Colonic mucosa (tissue), 4 donors: ENCODE measurements at regions not wholly inside any gene's neighbourhood (a gene's known extent, or its start where the extent isn't known, plus 50 kb on each side); places are given as distances from the start of the nearest gene placed in this dataset.

Experiments
- DNase-seq: peaks from one replicate; pipeline ENCODE4 v3.0.0-alpha.2; 2020
- H3K27ac ChIP-seq: fragments of 200-600 bp; one replicate; pipeline ENCODE4 v1.8.0; 2021
- H3K27me3 ChIP-seq: fragments of 200-600 bp; one replicate; pipeline ENCODE4 v1.8.0; 2021
- H3K36me3 ChIP-seq: fragments of 200-600 bp; one replicate; pipeline ENCODE4 v1.8.0; 2021
- H3K4me1 ChIP-seq: fragments of 200-600 bp; one replicate; pipeline ENCODE4 v1.8.0; 2021; ENCODE audit warnings: mild to moderate bottlenecking
- H3K4me3 ChIP-seq: fragments of 200-600 bp; one replicate; pipeline ENCODE4 v1.8.0; 2021
- H3K9ac ChIP-seq, 2 donors: one replicate each; pipeline ENCODE4 v1.7.0; 2013; ENCODE audit warnings: control low read depth in 2 of 2, low read depth in 2 of 2, low read length in 2 of 2
- H3K9me3 ChIP-seq: fragments of 200-600 bp; one replicate; pipeline ENCODE4 v1.8.0; 2021
- intact Hi-C: fragments of 100-400 bp; cut with DNase I; formaldehyde crosslinking; loops from one replicate; pipeline ENCODE4 v1.14.1; 2022
- TF ChIP-seq, protein P1 (sequence below): fragments of 200-600 bp; IDR thresholded peaks from one replicate; pipeline ENCODE4 v1.8.0; 2022; ENCODE audit warnings: antibody characterized with exemption, mild to moderate bottlenecking
- donor health status: healthy.
- donor health status: DM: no; HTN: no; CAD: no.
- donor health status: DM: no; HTN: no; CAD: no.

DNA sequence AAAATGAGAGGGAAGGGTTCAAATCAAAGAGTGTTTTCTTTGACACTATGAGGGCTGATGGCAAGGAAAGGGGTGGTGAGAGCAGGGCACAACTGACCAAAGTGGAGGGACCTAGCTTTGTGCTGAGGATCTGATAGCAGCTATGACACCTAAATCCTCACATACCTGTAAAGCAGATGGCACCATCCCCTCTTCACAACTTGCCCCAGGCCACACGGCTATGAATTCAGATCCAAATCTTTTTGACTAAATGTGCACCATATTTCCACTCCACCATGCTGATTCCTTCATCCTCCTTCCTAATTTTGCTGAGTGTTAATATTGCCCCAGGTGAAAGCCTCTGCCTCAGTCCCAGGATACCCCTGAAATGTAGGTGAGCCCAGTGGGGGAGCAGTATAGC is 385.7 kb downstream of the PLPP3 start:
- H3K27ac ChIP-seq = no peak overlapping the region
- no peak overlapping the region for H3K4me3 ChIP-seq
- H3K4me1 ChIP-seq = no peaks in the 10 kb centered on the region
- DNase-seq = no peak
- no peaks in the 10 kb centered on the region for H3K27me3 ChIP-seq
- no peaks in the 10 kb centered on the region for H3K9me3 ChIP-seq
- TF ChIP-seq, protein P1, sequence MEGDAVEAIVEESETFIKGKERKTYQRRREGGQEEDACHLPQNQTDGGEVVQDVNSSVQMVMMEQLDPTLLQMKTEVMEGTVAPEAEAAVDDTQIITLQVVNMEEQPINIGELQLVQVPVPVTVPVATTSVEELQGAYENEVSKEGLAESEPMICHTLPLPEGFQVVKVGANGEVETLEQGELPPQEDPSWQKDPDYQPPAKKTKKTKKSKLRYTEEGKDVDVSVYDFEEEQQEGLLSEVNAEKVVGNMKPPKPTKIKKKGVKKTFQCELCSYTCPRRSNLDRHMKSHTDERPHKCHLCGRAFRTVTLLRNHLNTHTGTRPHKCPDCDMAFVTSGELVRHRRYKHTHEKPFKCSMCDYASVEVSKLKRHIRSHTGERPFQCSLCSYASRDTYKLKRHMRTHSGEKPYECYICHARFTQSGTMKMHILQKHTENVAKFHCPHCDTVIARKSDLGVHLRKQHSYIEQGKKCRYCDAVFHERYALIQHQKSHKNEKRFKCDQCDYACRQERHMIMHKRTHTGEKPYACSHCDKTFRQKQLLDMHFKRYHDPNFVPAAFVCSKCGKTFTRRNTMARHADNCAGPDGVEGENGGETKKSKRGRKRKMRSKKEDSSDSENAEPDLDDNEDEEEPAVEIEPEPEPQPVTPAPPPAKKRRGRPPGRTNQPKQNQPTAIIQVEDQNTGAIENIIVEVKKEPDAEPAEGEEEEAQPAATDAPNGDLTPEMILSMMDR = no peak
- no peak overlapping the region for H3K9ac ChIP-seq
- H3K36me3 ChIP-seq = no peaks in the 10 kb centered on the region
- intact Hi-C loops = no loop called here

DNA sequence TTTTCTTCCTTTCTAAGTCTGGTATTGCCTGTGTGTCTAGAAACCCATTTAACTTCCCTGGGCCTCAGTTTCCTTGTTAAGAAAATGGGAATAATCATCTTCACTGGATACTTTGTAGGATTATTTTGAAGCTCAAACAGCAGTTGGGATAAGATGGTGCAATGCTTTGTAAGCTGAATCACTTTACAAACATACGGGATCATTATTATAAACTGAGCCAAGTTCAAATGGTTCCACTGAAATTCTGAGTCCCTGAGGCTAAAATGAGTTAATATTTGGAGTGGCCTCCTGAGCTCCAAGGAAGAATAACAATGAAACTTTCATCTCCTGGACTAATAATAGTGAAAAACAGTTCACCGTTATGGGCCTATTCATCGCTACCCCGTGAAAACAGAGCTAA is 388.0 kb downstream of the PLPP3 start:
- Histone ChIP-seq H3K9ac (no peak overlapping the region), H3K27me3 (no peaks in the 10 kb centered on the region), H3K4me1 (no peaks in the 10 kb centered on the region), H3K36me3 (no peaks in the 10 kb centered on the region), H3K9me3 (no peaks in the 10 kb centered on the region), H3K27ac (no peak overlapping the region), H3K4me3 (no peak overlapping the region)
- intact Hi-C loops = no loop called here
- TF ChIP-seq, protein P1 = no peak
- no peak for DNase-seq

DNA sequence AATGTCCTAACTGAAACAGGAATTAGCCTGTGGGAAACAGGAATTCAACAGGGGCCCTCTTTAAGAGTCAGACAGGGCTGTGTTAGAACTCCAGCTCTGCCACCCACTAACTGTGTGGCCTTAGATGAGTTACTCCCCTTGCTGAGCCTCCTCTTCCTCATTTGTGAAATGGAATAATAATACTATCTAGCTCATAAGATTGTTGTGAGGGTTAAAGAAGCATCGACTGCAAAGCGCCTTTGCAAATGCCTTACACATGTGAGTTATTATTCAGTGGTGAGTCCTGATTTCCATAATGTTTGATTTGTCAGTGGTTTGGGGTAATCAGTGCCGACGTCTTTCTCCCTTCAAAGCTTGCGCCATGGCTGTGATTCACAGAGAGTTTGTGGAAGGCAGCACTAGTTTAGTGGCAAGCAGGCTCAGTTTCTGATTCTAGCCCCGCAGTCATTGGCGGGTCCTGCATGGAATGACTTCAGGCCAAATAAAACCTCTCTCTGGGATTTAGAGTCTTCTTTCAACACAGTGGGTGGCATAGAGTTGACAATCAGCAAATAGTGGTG is 388.5 kb downstream of the PLPP3 start:
- no peak for DNase-seq
- Histone ChIP-seq H3K36me3 (no peaks in the 10 kb centered on the region), H3K27me3 (no peaks in the 10 kb centered on the region), H3K9ac (no peak overlapping the region), H3K4me3 (no peak overlapping the region), H3K4me1 (no peaks in the 10 kb centered on the region), H3K9me3 (no peaks in the 10 kb centered on the region), H3K27ac (no peak overlapping the region)
- TF ChIP-seq, protein P1 = no peak
- intact Hi-C loops = no loop called here

DNA sequence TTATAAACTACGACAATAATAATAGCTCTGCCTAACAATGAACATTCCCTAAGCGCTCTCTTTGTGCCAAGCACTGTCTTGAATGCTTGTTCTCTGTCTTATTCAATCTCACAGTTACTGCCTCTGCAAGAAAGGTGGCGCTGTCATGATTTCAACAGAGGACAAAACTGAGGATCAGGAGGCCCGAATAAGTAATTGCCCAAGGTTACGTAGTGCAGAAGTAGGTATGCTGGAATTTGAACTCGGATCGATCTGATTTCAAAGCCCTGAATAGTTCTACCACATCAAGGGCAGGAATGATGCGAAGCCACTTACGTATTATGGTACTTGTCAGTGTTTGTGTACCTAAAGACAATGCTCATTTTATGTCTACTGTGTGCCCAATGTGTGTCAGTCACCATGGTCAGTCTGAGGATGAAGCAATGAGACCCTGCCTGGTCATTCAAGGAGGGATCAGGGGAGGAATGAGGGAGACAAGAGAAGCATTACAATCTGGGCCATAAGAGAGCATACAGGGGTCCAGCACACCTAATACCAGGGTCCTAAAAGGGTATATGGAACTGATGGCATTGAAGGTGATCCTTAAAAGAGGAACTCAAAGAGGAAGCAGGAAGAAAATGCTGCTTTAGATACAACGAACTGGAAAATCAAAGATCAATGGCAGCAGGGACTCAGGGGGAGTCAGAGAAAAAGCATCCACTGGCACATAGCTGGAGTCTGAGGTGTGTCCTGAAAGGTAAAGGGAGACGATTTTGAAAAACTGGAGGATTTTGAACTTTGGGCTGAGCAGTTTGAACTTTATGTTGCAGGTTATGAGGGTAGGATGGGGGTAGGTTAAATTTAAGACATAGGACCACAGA is 389.2 kb downstream of the PLPP3 start:
- H3K4me3 ChIP-seq = no peak overlapping the region
- intact Hi-C loops = no loop called here
- H3K4me1 ChIP-seq = no peaks in the 10 kb centered on the region
- no peaks in the 10 kb centered on the region for H3K9me3 ChIP-seq
- H3K27me3 ChIP-seq = no peaks in the 10 kb centered on the region
- DNase-seq = no peak
- H3K36me3 ChIP-seq = no peaks in the 10 kb centered on the region
- no peak overlapping the region for H3K27ac ChIP-seq
- H3K9ac ChIP-seq = no peak overlapping the region
- TF ChIP-seq, protein P1 = no peak

DNA sequence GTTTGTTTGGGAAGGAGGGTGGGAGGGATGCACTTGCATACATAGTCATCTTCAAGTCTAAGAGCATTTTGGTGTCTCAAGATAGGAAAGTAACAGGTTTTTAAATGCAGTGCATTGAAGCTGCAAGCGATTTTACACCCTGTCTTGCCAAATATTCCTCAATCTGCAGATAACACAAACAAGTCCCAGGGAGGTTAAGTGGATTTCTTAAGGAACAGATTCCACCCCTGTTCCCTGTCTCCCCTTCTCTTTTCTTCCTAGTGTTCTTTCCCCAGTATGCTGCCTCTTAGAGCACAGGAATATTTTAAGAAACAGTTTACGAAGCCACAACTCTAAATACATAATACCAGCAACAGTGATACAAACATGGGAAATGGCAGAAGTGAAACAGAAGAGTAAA is 389.9 kb downstream of the PLPP3 start:
- DNase-seq = no peak
- TF ChIP-seq, protein P1 = no peak
- Histone ChIP-seq H3K9me3 (no peaks in the 10 kb centered on the region), H3K4me3 (no peak overlapping the region), H3K27me3 (no peaks in the 10 kb centered on the region), H3K9ac (no peak overlapping the region), H3K36me3 (no peaks in the 10 kb centered on the region), H3K27ac (no peak overlapping the region), H3K4me1 (no peaks in the 10 kb centered on the region)
- intact Hi-C loops = no loop called here
